GM21619 (cell line): ENCODE measurements at regions not wholly inside any gene's neighbourhood (a gene's known extent, or its start where the extent isn't known, plus 50 kb on each side); places are given as distances from the start of the nearest gene placed in this dataset.
"Not testable (repeated sequence)": the region's sequence is repeated elsewhere in the genome, so short reads cannot be mapped to it uniquely, and the experiment has no call there.

Experiments
- ATAC-seq: cut with Tn5 transposase; IDR thresholded peaks from one replicate; pipeline ENCODE4 v1.9.1; 2021; ENCODE audit not compliant: unreplicated experiment

DNA sequence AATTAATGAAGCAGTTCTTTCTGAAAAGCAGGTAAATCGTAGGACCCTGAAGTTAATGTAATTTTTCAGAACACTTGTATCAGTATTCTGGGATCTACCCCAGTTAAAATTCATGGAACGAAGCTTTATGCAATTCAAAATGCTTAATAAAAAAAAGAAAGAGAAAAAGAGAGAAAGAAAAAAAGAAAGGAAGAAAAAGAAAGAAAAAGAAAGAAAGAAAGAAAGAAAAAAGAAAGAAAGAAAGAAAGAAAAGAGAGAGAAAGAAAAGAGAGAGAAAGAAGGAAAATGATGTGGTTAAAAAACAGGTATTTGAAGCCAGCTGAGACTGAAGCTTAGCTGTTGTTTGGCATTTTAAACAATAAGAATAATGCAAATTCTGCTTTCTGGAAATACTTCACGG lies 427.4 kb upstream of the AKR1E2 start:
- ATAC-seq = no peak

DNA sequence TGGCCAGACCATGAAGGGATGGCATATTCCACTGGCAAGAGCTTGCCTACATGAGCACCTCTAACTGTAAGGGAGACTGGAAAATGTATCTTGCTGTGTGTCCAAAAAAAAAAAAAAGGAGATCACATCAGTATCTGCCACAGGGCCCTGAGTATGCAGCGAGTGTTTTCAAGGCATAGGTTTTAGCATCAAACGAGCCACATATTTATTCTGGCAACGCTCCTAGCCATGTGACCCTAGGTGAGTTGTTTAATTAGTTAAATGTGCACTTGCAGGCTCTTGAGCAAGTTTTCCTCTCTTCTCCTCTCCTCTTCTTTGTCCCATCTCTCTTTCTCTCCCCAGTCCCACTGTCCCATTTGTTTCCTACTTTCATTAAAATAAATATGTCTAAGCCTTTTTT lies 428.7 kb upstream of the AKR1E2 start:
- ATAC-seq = no peak

DNA sequence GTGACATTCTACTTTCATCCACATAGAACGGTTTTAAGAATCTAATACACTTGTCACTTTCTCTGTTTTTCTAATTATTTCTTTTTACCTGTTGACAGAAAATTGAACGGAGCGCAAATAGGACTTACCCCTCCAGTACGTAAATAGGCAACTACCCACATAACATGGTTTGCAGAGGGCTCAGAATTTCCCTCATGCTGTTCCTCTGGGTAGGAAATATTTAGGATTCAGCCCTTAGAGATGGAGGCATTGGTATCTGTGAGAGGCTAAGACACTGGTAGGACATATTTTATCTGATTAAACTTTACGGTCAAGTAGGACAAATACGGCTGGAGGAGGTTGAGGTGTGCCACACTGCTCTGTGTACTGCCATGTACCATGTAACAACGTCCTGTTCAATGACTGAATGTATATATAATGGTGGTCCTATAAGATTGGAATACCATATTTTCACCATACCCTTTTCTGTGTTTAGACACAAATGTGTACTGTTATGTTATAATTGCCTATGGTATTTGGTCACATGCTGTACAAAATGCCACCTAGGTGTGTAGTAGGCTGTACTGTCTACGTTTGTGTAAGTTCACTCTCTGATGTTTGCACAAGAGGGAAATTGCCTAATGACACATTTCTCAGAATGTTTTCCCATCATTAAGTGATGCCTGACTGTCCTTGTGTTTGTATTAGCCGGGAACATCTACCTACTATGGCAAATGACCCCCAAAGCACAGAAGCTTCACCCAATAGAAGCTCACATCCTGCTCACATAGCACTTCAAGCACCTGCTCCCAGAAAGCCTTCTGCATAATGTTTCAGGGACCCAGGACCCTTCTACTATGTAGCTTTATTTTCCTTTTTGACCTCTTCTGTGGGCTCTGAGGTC lies 429.4 kb upstream of the AKR1E2 start:
- no peak for ATAC-seq

DNA sequence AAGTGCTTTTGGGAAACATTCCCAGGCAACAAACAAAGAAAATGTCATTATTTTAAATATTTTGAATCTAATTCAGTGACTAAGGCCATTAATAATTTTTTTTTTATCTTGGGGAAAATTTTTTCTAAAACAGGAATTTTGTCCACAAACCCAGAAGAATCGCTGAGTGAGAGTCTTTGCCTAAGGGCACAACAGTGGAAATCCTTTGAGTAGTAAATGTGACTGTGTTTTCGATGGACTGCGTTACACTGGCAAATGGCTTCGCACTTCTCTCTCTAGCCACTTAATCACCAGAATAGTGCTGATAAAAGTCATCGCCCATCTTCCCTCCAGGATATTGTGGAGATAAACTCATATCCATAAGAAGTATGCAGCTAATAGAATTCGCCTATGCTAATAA lies 430.3 kb upstream of the AKR1E2 start:
- no peak for ATAC-seq

DNA sequence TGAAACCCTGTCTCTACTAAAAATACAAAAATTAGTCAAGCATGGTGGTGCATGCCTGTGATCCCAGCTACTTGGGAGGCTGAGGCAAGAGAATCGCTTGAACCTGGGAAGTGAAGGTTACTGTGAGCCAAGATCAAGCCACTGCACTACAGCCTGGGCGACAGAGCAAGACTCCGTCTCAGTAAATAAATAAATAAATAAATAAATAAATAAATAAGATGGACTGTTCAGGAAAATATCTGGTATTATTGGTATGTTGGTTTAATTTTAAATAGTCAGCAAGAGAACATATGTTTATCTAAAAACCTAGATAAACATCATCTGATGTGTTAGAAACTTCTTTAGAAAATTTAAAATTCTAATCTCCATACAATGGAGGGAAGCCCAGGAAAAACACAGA lies 431.6 kb upstream of the AKR1E2 start:
- not testable (repeated sequence) for ATAC-seq

DNA sequence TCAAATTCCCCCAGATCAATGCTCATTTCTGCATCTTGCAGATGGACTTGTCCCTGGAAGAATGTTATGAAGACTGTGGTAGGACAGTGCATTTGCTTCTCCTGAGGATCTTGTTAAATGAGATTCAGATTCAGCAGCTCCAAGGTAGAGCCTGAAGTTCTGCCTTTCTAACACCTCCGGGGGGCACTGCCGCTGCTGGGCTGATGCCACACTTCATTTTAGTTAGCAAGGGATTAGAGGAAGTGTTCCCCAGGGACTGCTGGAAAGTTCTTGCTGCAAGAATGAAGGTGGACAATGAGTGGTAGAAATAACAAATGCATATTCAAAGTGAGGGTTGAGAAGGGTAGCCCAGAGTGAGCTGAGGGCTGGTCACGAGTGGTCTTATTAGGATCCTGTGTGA lies 434.3 kb upstream of the AKR1E2 start:
- no peak for ATAC-seq

DNA sequence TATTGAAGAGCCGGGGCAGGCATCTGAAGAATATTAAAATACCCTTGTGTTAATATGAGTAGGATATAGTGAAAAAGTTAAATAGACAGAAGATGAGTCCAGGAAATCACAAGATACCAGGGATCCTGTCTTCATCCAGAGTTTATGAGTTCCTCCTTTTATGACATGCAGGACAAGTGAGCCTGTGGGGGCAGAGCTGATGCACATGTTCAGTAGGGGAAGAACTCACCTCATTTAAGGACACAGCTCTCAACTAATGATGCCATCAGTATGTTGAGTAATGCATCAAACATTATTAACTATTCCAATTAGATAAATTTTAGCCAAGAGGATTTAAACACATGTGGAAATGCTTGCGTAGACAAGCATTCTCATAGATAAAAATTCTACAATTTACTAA lies 435.8 kb upstream of the AKR1E2 start:
- no peak for ATAC-seq

DNA sequence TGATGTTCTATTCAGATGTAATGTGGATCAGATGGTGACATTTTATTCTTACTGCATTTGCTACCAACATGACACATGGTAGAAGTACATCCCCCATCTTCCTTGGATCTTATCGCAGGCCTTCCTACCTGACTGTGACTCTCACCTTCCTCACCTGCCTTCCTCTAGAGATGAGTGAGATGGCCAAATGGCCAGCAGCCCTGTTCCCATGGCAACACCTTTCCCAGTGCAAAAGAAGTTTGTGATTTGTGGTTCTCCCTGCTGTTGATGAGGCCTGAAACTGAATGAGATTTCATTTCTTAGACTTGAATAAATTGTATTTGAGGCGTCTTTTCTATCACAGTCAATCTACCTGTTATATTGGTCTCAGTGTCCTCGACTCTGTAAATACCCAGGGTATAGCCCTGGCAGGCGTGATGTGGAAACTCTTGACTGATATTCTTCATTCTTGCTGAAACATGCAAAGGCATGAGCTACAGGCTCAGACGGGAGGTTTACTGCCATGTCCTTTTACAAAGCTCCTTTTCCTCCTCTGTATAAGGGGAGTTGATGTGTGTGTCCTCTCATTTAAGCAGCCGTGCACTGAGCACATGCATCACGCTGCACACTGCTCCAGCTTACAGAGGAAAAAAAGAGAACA lies 440.7 kb upstream of the AKR1E2 start:
- ATAC-seq = no peak

DNA sequence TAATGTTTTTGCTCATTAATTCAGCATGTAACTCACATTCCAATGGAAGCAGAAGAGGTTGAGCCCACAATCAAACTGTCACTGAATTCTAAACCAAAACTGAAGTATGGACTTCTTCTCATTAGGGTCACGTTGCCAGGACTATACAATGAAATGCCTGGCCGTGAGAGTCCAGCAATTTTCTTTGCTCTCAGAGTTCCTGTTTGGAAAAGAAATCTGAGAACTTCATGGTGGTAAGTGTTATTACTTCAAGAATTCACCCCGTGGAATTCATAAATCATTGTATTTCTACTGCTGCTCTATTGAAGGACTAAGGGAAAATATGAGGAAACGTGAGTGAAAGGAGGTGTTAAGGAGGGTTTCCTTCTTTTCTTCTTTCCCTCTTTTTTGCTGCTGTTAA lies 441.8 kb upstream of the AKR1E2 start:
- ATAC-seq = no peak

DNA sequence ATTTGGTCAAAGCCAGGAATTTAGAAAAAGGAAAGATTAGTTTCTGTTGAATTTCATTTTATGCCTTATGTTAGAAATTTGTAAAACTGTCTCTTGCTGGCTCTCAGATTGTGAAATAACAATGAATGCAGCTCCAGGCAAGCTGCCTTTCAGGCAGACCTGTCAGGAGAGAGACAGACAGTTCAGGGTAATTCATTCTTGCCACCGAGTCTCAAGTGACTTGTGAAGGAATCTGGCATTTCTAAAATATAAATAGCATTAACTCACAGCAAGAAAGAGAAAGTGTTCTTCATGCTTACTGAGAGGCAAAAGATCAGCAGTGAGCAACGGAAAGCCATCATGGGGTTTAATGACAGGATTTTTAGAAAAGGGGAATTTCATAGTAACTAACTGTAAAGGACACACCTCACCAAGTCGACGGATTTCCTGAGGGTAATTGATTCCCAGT lies 442.3 kb upstream of the AKR1E2 start:
- no peak for ATAC-seq

DNA sequence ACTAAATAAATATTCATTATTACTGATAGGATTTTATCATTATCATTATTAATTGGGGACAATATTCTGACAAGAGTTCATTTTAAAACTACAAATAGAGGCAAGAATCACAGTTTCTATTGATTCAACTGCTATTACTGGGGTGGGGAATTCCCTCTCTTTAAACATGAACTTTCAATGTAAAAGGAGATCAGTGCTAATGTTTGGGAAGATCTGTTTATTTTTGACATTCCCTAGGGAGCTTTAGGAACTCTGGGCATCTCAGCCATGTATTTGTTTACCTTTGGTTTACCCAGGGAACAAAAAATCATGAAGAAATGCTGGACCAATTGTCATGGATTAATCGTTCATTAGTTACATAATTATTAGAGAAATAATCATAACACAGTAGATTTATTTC lies 443.2 kb upstream of the AKR1E2 start:
- no peak for ATAC-seq

DNA sequence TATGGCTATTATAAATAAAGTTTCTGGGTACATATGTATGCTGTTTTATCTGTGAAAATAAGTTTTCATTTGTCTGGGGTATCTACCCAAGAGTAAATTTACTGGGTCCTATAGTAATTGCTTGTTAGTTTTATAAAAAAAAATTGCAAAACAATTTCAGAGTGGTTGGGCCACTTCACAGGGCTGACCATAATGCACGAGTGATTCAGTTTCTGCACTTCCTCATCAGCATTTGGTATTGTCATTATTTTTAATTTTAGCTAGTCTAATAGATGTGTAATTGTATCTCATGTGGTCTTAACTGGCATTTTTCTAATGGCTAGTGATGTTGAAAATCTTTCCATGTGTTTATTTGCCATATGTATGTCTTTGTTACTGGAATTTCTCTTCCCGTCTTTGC lies 452.4 kb upstream of the AKR1E2 start:
- ATAC-seq = no peak

DNA sequence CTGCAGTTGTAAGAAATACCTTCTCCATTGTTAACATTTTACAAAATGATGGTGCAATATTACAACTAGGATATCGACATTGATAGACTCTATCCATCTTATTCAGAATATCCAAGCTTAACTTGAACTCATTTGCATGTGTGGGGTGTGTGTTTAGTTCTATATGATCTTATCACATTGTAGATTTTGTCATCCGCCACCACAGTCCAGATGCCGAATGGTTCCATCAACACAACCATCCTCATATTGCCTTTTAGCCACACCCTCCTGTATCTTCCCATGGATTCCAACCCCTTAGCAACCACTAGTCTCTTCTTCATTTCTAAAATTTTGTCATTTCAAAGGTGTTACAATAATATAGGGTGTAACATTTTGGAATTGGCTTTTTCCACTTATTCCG lies 452.9 kb upstream of the AKR1E2 start:
- ATAC-seq = no peak

DNA sequence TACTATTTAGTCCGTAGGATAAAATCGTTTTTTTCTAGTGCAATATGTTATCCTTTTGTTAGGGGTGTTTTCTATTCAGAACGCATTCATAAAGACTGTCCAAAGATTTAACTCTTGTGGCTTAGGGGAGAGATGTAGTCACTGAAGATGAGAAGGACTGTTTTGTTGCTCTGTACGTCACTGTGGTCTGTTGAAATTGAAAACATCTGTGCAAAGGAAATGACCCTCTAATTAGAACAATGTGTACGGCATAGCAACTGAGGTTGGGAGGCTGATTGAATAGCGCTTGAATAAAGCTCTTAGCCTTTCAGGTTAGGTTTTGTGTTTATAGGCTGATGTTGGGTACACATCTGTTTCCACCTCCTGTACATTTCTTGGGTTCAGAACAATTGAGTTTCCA lies 453.4 kb upstream of the AKR1E2 start:
- ATAC-seq = no peak

DNA sequence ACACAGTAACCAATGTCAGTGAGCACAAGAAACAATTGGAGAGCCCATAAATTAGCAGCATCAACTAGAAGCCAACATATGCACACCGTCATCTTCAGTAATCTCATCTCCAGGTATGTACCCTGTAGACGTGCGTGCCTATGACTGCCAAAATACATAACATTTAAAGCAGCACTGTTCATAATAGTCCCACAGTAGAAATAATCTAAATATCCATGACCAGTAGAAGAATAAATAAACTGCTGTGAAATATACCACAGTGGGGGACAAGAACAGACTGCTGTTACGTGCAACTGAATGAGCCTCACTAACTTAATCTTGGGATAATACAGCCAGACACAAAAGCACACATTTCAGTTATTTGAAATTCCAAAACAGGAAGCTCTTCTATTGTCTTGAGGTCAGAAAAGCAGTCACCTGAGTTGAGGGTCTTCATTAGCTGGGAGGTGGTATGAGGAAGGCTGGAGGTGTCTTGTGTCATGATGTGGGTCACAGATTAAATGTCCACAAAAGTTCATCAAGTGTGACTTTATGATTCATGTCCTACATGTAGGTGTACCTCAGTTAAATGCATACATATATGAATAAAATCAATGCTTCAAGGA lies 454.2 kb upstream of the AKR1E2 start:
- no peak for ATAC-seq

DNA sequence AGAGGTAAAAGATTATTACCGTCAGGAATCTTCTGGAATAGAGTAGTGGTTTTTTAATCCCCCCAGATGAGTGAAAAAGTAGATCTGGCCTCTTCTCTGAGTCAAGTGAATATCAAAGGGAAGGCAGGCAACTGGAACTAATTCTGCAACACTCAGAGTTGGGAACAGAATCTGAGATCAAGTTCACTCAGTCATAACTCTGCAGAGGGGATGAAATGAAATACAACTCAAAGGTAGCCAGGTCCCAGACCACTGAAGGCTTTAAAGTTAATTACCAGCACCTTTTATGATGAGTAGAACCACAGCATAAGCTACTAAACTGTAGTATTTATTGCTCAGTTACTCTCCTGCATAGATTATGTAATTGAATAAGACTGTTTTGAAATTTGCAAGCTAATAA lies 455.6 kb upstream of the AKR1E2 start:
- no peak for ATAC-seq

DNA sequence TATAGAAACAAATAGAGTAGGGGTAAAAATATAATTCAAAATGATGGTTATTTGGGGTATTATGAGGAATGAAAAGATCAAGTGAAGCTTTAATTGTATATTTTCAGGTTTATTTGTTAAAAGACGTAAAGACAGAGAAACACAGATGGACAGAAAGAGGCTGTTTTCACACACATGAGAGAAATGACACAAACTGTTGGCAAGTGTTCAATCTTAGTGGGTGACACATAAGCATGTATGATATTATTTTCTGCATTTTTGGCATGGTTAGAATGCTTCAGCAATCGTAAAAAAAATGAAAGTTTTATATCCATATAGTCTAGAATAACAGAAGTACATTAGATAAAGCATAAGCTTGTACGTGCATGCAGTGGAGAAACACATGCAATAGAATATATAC lies 464.4 kb upstream of the AKR1E2 start:
- ATAC-seq = no peak

DNA sequence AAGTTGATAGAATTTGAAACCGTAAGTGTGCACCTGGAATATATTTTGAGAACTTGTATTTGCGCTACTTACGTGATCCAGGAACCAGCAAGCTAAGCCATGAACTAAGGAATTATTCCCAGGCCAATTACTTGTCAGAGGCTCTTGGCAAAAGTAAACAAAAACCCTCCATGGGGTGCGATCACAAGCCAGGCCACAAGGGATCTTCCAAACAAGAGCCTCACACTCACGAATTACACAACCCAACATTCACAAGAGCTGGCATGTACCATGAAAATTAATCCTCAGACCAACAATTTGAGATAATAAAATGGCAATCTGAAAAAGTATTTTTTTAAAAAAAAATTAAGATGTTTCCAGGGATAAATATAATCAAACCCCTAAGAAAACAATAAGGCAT lies 467.0 kb upstream of the AKR1E2 start:
- ATAC-seq = no peak

DNA sequence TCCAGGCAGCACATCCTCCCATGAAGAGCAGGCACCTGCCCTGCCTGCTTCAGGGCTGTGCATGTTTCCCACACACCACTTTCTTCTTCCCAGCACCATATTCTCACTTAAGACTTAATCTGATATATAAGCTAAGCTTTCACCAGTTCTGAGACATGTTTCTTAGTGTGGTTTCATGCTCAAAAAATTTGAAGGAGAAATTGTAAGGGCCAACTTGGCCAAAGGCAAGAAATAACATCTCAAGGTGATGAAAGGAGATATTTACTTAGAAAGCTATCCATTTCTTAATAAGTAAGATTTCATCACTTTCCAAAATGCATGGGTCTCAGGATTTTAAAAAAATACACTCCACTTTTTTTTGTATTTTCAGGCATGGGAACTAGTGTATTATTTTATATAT lies 468.1 kb upstream of the AKR1E2 start:
- ATAC-seq = no peak

DNA sequence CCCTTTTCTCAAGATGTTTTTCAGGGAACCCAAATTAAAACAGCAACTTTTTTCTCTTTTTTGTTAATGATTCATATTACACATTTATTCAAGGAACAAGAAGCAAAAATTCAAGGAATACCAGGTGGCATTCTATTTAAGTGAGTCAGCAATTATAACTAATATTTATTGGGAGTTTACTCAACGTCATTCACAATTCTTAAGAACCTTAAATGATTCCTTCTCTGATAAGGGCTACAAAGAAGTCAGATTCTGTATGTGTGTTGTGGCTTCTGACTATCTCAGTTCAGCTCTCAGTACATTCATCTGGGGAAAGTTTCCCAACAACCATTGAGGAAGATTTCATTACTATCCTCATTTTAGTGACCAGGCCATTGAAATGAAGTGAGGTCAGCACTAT lies 470.7 kb upstream of the AKR1E2 start:
- ATAC-seq = no peak

DNA sequence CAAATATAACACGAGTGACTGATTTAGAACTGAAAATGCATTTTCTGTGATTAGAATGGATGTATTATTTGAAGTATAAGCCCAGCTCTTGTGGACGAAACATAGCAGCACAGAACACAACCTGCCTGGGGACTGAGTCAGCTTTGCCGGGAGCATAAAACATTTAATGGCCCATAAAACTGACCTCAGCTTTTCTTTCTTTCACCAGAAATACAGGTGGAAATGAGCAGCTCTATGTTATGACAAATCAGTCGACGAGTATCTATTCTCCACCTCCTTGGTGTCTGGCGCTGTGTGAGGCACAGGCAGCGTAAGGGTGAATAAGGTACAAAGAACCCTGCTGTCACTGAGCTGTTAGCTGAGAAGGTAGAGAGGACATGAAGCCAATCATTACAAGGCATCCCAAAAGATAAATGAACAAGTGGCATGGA lies 471.6 kb upstream of the AKR1E2 start:
- no peak for ATAC-seq

DNA sequence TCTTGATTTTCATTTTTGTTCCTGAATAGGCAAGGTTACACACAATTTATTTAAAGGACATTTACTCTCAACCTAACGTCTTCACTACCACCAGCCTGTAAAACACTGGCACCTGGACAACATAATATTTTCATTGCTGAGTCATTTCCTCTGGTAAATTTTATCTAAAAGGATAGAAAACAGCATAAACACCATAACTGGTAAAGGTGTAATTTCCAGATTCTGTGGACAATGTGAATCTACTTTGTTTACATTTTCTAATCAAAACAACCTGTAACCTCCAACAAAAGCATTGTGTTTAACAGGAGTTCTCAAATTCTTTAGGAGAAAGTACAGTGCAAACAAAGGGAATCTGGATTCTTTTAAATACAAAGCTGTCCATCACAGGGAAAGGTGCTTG lies 472.0 kb upstream of the AKR1E2 start:
- ATAC-seq = no peak
